Superior temporal gyrus (tissue), 1 donor: ENCODE measurements at regions not wholly inside any gene's neighbourhood (a gene's known extent, or its start where the extent isn't known, plus 50 kb on each side); places are given as distances from the start of the nearest gene placed in this dataset.
"Not testable (repeated sequence)": the region's sequence is repeated elsewhere in the genome, so short reads cannot be mapped to it uniquely, and the experiment has no call there.

Experiments used
- DNase-seq: peaks from one replicate; pipeline ENCODE4 v3.0.0-alpha.2; 2016; ENCODE audit errors: extremely low spot score

- DNase-seq: no peak
These were observed 138.4 kb upstream of the LSM14A start for GRCh38 chr19:34033880-34034279.

GRCh38 chr19:34034318-34034846 lies 137.9 kb upstream of the LSM14A start:
- no peak for DNase-seq

DNA sequence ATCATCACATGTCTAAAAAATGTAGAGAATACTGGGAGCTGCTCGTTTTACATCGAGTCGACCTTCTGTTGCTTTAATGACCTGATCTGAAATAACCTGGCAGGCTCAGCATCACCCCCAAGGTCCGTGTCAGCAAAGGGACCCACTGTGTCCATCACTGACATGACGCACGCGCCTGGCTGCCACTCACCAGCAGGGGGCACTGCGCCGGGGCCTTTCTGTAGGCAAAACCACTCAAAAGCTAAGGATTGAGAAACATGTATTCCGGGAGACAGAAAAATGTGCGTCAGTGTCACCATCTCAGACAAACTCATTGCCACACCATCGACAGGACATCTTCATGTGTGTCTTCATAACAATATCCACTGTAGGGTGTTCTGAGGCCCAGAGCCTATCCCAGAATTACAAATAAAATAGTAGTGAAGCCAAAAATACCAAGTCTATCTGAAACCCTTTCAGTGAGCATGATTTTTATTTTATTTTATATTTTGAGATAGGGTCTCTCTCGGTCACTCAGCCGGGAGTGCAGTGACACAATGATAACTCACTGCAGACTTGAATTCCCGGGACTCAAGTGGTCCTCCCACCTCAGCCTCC lies 130.3 kb upstream of the LSM14A start:
- peak; percentile 78 for DNase-seq

DNA sequence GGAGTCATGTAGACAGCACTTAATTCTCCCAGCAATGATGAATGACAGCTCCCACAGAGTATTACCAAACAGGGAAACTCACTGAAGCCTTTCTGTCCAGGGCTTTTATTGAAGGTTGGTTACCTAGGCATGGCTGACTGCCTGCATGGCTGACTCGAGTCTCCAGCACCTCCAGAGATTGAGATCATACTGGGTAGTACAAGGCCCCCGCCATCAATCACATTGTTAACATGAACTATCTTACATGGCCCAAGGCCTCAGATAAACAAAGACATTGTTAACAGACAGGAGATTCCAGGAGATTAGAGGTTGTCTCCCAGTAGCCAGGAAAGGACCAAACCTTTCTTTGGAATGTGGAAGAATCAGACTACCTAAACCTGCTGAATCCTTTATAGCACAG lies 128.3 kb upstream of the LSM14A start:
- DNase-seq: no peak

DNA sequence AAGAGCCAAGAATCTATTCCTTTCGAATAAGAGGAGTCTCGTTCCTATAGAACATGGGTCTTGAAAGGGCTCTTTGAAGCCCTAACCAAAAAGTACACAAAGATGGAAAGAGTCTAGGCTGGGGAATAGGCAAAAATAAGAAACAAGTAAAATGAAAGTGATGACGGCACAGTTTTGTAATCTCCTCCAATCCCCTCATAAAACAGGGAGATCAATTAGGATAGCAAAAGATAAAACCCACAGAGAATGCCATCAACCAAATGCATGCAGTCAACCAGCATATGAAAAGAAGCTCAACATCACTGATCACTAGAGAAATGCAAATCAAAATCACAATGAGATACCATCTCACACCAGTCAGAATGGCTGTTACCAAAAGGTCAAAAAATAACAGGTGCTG lies 122.4 kb upstream of the LSM14A start:
- no peak for DNase-seq

DNA sequence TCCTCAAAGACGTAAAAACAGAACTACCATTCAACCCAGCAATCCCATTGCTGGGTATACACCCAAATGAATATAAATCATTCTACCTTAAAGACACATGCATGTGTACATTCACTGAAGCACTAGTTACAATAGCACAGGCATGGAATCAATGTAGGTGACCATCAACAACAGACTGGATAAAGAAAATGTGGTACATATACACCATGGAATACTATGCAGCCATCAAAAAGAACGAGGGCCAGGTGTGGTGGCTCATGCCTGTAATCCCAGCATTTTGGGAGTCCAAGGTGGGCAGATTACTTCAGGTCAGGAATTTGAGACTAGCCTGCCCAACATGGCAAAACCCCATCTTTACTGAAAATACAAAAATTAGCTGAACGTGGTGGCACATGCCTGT lies 121.9 kb upstream of the LSM14A start:
- not testable (repeated sequence) for DNase-seq

DNA sequence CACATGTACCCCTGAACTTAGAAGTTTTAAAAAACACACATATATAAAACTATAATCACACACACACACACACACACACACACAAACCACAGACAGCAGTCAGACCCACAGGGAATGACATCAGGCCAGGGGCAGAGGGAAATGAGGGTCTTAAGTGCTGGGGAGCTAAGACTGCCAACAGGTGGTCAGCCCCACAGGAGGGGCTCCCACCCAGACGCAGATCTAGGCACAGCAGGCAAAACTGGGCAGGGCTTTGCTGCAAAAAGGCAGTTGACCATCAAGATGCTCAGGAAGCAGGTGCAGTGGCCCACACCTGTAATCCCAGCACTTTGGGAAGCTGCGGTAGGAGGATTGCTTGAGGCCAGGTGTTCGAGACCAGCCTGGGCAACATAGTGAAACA lies 121.0 kb upstream of the LSM14A start:
- no peak for DNase-seq

GRCh38 chr19:34057155-34057554 lies 115.1 kb upstream of the LSM14A start:
- no peak for DNase-seq

DNA sequence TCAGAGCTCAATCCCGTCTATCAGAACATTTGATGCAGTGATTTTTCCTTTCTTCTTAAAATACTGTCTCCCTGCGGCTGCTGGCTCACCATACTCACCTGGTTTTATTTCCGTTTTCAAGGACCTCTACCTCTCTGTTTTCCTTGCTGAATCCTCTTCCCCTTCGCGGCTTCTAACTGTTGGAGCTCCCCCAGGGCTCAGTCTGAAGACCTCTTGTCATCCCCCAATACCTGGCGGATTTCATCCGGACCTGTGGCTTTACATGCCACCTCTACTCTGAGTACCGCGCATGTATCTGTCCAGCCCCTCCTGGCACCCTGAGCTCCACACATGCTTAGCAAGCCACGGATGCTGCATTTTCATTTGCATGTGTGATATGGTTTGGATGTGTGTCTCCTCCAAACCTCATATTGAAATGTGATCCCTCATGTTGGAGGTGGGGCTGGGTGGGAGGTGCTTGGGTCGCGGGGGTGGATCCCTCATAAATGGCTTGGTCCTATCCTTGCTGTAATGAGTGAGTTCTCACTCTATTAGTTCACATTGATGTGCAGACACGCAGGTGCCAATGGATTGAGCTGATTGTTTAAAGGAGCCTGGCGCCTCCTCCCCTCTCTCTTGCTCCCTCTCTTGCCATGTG lies 106.2 kb upstream of the LSM14A start:
- no peak for DNase-seq

- DNase-seq: no peak
These were observed 104.4 kb upstream of the LSM14A start for GRCh38 chr19:34067861-34068271.

- DNase-seq: no peak
These were observed 96.6 kb upstream of the LSM14A start for GRCh38 chr19:34075661-34076091.

GRCh38 chr19:34082289-34083077 lies 89.8 kb upstream of the LSM14A start:
- DNase-seq: no peak

- no peak for DNase-seq
These were observed 87.7 kb upstream of the LSM14A start for GRCh38 chr19:34084396-34085145.

- no peak for DNase-seq
These were observed 87.0 kb upstream of the LSM14A start for GRCh38 chr19:34085336-34085735.

DNA sequence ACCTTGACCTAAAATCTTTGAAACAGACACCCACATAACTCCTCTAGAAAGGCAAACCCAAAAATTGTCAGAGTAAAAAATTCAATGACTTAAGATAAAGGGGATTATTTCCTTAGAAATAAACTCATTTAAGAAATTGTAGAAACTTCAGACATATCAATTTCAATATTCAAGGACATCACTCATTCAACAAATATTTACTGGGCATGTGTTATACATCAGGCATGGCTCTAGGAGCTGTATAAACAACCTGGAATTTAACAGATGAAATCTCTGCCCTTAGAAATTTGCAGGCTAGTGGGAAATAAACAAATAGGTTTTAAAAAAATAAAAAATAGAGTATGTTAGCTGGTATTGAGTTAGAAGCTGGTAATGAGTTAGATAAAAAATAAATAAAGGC lies 84.0 kb upstream of the LSM14A start:
- DNase-seq: no peak

GRCh38 chr19:34089566-34089965 lies 82.7 kb upstream of the LSM14A start:
- no peak for DNase-seq

DNA sequence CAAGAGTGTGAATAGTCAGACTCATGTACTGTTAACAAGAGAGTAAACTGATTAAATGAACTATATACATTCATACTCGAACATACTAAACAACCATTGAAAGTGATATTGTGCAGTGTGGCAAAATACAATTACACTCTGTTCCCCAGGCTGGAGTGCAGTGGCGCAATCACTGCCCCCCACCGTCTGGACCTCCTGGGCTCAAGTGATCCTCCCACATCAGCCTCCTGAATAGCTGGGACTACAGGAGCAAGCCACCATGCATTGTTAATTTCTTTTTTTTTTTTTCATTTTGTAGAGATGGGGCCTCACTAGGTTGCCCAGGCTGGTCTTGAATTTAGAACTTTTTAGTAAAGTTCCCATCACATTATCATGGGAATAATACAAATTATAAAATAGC lies 77.3 kb upstream of the LSM14A start:
- no peak for DNase-seq

- DNase-seq: not testable (repeated sequence)
These were observed 76.9 kb upstream of the LSM14A start for GRCh38 chr19:34095411-34095810.

DNA sequence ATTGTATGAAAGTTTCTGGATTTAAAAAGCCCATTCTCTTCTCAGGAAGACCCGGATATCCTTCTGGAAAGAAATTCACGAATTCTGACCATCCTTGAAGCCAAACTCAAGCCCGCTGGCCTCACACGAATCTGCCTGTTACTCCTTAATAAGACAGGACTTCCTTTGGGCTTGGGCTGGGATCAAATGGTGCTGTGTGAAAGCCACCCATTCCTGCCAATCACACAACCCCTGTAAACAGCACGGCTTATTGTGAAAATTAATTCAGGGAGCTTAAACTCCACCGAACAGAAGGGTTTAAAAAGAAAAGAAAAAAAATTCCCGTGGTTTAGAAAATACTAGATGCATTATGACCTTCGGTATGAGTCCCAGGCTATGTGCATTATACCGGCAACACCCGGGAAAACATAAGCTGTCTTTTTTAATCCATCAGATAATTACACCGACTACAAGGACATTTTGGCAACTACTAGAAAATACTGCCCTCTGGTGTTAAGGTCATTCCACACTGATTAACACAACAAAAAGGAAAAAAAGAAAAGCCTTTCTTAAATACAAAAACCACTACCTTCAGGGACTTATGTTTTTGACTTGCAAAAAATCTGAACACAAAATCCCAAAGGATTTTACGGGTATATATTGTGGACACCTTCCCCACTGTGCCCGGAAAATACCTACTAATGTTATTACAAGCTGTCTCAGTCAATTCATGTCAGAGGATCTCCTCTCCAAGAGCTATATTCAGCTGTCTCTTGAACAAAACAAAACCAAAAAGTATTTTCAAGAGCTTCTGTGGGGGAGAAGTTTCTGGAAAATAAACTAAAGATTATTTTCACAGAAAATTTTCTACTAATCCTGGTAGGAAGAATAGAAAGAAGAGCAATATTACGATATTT lies 76.0 kb upstream of the LSM14A start:
- peak; percentile 80 for DNase-seq

GRCh38 chr19:34104096-34104495 lies 68.2 kb upstream of the LSM14A start:
- no peak for DNase-seq

GRCh38 chr19:34104557-34104956 lies 67.7 kb upstream of the LSM14A start:
- no peak for DNase-seq
